GM23338 (cell line): ENCODE measurements at regions not wholly inside any gene's neighbourhood (a gene's known extent, or its start where the extent isn't known, plus 50 kb on each side); places are given as distances from the start of the nearest gene placed in this dataset.

Source experiments
- CREB1 ChIP-seq: fragments of 250-450 bp; sonication (Bioruptor Pico); IDR thresholded peaks from 2 replicates; pipeline ENCODE4 v1.5.0; 2020; ENCODE audit warnings: low read depth, mild to moderate bottlenecking, moderate library complexity
- CTCF ChIP-seq, 2 experiments: fragments of 200-600 bp in 1 of 2; sonication (generic) in 1 of 2; conservative IDR thresholded peaks; 2 replicates each; pipeline versions ENCODE4 v1.5.1 to v1.6.1; 2016 to 2017; ENCODE audit warnings: antibody characterized with exemption in 2 of 2, low read depth in 2 of 2, mild to moderate bottlenecking in 2 of 2, moderate library complexity in 1 of 2
- EZH2 ChIP-seq: fragments of 200-600 bp; sonication (generic); IDR thresholded peaks from one replicate; pipeline ENCODE4 v1.8.0; 2017; ENCODE audit warnings: antibody characterized with exemption, mild to moderate bottlenecking, low read depth; ENCODE audit not compliant: unreplicated experiment
- EZH2phosphoT487 ChIP-seq: fragments of 200-600 bp; sonication (generic); IDR thresholded peaks from one replicate; pipeline ENCODE4 v1.8.1; 2018; ENCODE audit warnings: antibody characterized with exemption; ENCODE audit not compliant: unreplicated experiment
- JUNB ChIP-seq: IDR thresholded peaks from one replicate; pipeline ENCODE4 v1.6.1; 2016; ENCODE audit warnings: antibody characterized with exemption; ENCODE audit not compliant: unreplicated experiment
- POLR2AphosphoS5 ChIP-seq: IDR thresholded peaks from 2 replicates; pipeline ENCODE4 v1.6.1; 2016; ENCODE audit warnings: antibody characterized with exemption, low read depth
- REST ChIP-seq: IDR thresholded peaks from one replicate; pipeline ENCODE4 v1.6.1; 2018; ENCODE audit warnings: antibody characterized with exemption; ENCODE audit not compliant: unreplicated experiment
- ZNF114 ChIP-seq: fragments of 250-450 bp; sonication (Bioruptor Pico); IDR thresholded peaks from 2 replicates; pipeline ENCODE4 v1.5.0; 2020; ENCODE audit warnings: mild to moderate bottlenecking, moderate library complexity
- TF ChIP-seq, protein P1 (sequence below): IDR thresholded peaks from 2 replicates; pipeline ENCODE4 v1.6.1; 2016; ENCODE audit warnings: antibody characterized with exemption
- TF ChIP-seq, protein P2 (sequence below): fragments of 250-450 bp; sonication (Bioruptor Pico); IDR thresholded peaks from 2 replicates; pipeline ENCODE4 v1.5.0; 2020; ENCODE audit warnings: mild to moderate bottlenecking, moderate library complexity

DNA sequence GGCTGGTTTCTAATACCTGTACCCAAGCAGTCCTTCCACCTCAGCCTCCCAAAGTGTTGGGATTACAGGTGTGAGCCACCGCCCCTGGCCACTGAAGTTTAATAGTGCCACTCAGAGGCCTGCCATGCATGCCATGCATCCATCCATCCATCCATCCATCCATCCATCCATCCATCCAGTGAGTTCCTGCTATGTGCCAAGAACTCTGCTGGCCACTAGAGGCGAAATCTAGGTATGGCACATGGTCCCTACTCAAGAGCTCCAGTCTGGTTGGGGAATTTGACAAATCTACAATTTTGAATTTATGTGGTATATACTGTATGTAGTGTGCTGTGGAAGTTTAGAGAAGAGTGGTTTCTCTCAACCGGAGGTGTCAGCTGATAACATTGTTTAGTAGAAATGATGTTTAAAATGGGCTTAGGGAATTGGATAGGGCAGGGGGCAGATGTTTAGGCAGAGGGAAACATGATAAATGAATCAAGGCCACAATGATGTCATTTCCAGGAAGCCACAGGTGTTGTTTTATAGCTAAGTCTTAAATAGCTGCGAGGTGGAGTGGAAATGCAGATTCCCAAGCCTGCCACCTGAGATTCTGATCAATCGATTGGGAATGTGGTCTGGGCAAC, 384.4 kb upstream of the C2CD4B start:
- TF ChIP-seq CTCF (conservative IDR thresholded peaks at IDR 0.05; ENCODE audit: low read depth in 2 of 2) (peak; percentile 76), EZH2 (no peak), EZH2phosphoT487 (no peak), JUNB (no peak), POLR2AphosphoS5 (no peak), REST (no peak), ZNF114 (CRISPR knock-in tag) (0 out of 2 replicates have a peak, but pooled peaks have one; percentile 26), CREB1 (no peak)
- TF ChIP-seq, protein P1, sequence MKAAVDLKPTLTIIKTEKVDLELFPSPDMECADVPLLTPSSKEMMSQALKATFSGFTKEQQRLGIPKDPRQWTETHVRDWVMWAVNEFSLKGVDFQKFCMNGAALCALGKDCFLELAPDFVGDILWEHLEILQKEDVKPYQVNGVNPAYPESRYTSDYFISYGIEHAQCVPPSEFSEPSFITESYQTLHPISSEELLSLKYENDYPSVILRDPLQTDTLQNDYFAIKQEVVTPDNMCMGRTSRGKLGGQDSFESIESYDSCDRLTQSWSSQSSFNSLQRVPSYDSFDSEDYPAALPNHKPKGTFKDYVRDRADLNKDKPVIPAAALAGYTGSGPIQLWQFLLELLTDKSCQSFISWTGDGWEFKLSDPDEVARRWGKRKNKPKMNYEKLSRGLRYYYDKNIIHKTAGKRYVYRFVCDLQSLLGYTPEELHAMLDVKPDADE, result no peak
- TF ChIP-seq, protein P2, sequence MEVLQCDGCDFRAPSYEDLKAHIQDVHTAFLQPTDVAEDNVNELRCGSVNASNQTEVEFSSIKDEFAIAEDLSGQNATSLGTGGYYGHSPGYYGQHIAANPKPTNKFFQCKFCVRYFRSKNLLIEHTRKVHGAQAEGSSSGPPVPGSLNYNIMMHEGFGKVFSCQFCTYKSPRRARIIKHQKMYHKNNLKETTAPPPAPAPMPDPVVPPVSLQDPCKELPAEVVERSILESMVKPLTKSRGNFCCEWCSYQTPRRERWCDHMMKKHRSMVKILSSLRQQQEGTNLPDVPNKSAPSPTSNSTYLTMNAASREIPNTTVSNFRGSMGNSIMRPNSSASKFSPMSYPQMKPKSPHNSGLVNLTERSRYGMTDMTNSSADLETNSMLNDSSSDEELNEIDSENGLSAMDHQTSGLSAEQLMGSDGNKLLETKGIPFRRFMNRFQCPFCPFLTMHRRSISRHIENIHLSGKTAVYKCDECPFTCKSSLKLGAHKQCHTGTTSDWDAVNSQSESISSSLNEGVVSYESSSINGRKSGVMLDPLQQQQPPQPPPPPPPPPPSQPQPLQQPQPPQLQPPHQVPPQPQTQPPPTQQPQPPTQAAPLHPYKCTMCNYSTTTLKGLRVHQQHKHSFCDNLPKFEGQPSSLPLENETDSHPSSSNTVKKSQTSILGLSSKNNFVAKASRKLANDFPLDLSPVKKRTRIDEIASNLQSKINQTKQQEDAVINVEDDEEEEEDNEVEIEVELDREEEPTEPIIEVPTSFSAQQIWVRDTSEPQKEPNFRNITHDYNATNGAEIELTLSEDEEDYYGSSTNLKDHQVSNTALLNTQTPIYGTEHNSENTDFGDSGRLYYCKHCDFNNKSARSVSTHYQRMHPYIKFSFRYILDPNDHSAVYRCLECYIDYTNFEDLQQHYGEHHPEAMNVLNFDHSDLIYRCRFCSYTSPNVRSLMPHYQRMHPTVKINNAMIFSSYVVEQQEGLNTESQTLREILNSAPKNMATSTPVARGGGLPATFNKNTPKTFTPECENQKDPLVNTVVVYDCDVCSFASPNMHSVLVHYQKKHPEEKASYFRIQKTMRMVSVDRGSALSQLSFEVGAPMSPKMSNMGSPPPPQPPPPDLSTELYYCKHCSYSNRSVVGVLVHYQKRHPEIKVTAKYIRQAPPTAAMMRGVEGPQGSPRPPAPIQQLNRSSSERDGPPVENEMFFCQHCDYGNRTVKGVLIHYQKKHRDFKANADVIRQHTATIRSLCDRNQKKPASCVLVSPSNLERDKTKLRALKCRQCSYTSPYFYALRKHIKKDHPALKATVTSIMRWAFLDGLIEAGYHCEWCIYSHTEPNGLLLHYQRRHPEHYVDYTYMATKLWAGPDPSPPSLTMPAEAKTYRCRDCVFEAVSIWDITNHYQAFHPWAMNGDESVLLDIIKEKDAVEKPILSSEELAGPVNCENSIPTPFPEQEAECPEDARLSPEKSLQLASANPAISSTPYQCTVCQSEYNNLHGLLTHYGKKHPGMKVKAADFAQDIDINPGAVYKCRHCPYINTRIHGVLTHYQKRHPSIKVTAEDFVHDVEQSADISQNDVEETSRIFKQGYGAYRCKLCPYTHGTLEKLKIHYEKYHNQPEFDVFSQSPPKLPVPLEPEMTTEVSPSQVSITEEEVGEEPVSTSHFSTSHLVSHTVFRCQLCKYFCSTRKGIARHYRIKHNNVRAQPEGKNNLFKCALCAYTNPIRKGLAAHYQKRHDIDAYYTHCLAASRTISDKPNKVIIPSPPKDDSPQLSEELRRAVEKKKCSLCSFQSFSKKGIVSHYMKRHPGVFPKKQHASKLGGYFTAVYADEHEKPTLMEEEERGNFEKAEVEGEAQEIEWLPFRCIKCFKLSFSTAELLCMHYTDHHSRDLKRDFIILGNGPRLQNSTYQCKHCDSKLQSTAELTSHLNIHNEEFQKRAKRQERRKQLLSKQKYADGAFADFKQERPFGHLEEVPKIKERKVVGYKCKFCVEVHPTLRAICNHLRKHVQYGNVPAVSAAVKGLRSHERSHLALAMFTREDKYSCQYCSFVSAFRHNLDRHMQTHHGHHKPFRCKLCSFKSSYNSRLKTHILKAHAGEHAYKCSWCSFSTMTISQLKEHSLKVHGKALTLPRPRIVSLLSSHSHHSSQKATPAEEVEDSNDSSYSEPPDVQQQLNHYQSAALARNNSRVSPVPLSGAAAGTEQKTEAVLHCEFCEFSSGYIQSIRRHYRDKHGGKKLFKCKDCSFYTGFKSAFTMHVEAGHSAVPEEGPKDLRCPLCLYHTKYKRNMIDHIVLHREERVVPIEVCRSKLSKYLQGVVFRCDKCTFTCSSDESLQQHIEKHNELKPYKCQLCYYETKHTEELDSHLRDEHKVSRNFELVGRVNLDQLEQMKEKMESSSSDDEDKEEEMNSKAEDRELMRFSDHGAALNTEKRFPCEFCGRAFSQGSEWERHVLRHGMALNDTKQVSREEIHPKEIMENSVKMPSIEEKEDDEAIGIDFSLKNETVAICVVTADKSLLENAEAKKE, result peak; percentile 71; the same call in 1 of the 2 replicates
